NB4 (cell line): ENCODE measurements at regions not wholly inside any gene's neighbourhood (a gene's known extent, or its start where the extent isn't known, plus 50 kb on each side); places are given as distances from the start of the nearest gene placed in this dataset.

Source experiments
- POLR2A ChIP-seq: IDR thresholded peaks from 2 replicates; pipeline ENCODE4 v1.6.1; 2011; ENCODE audit warnings: mild to moderate bottlenecking; ENCODE audit not compliant: insufficient read length; ENCODE audit errors: extremely low read depth
- TF ChIP-seq, protein P1 (sequence below): IDR thresholded peaks from one replicate; pipeline ENCODE4 v1.5.1; 2012; ENCODE audit warnings: low read depth, low read length

DNA sequence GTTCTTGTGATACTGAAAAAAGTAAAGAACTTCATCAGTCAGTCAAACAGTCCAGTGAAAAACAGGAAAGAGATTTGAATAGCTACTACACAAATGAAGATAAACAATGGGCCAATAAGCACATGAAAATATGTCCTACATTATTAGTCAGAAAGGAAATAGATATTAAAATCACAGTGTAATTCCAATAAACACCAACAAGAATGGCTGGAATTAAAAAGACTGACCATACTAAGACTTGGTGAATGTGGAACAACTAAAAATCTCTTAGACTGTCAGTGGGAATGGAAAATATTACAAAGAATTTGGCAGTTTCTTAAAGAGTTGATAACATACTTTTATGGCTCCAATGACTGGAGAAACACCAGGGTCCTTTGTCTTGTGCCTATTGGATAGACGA, 241.8 kb upstream of the USP24 start:
- TF ChIP-seq, protein P1, sequence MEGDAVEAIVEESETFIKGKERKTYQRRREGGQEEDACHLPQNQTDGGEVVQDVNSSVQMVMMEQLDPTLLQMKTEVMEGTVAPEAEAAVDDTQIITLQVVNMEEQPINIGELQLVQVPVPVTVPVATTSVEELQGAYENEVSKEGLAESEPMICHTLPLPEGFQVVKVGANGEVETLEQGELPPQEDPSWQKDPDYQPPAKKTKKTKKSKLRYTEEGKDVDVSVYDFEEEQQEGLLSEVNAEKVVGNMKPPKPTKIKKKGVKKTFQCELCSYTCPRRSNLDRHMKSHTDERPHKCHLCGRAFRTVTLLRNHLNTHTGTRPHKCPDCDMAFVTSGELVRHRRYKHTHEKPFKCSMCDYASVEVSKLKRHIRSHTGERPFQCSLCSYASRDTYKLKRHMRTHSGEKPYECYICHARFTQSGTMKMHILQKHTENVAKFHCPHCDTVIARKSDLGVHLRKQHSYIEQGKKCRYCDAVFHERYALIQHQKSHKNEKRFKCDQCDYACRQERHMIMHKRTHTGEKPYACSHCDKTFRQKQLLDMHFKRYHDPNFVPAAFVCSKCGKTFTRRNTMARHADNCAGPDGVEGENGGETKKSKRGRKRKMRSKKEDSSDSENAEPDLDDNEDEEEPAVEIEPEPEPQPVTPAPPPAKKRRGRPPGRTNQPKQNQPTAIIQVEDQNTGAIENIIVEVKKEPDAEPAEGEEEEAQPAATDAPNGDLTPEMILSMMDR, result no peak
- TF ChIP-seq POLR2A, result no peak
